ENCODE measurements at regions not wholly inside any gene's neighbourhood (a gene's known extent, or its start where the extent isn't known, plus 50 kb on each side); places are given as distances from the start of the nearest gene placed in this dataset.

DNA sequence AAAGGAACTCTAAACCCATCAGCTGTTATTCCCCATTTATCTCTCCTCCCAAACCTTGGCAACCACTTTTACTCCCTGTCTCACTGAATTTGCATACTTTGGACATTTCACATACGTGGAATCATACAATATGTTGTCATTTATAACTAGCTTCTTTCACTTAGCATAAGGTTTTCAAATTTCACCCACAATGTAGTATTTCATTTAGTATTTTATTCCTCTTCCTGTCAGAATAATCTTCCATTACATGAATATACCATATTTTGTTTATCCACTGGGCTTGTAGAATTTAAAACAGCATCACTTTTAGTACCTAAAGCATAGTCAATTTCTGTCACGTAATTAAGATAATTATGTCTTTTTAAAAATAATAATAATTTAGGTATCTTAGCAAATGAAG, 55.5 kb upstream of the POU2F1 start:
- TF ChIP-seq HDAC1 (CRISPR knock-in tag; IDR thresholded peaks at IDR 0.05), result no peak
- no peak for TF ChIP-seq SP4 (CRISPR knock-in tag; IDR thresholded peaks at IDR 0.05)
- TF ChIP-seq ZNF3 (CRISPR knock-in tag; IDR thresholded peaks at IDR 0.05), result no peak
- TF ChIP-seq, protein P1, sequence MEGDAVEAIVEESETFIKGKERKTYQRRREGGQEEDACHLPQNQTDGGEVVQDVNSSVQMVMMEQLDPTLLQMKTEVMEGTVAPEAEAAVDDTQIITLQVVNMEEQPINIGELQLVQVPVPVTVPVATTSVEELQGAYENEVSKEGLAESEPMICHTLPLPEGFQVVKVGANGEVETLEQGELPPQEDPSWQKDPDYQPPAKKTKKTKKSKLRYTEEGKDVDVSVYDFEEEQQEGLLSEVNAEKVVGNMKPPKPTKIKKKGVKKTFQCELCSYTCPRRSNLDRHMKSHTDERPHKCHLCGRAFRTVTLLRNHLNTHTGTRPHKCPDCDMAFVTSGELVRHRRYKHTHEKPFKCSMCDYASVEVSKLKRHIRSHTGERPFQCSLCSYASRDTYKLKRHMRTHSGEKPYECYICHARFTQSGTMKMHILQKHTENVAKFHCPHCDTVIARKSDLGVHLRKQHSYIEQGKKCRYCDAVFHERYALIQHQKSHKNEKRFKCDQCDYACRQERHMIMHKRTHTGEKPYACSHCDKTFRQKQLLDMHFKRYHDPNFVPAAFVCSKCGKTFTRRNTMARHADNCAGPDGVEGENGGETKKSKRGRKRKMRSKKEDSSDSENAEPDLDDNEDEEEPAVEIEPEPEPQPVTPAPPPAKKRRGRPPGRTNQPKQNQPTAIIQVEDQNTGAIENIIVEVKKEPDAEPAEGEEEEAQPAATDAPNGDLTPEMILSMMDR (CRISPR knock-in tag; IDR thresholded peaks at IDR 0.05), result no peak
- TF ChIP-seq PHF20 (CRISPR knock-in tag; IDR thresholded peaks at IDR 0.05), result no peak
- no peak for TF ChIP-seq POLR2A (IDR thresholded peaks at IDR 0.05; ENCODE audit: insufficient read depth in 1 of 2, low read depth in 2 of 2, low read length in 2 of 2)
- no peak for TF ChIP-seq U2AF1 (optimal IDR thresholded peaks at IDR 0.05; ENCODE audit: low read depth, low read length)
- TF ChIP-seq AKAP8 (CRISPR knock-in tag; IDR thresholded peaks at IDR 0.05), result no peak
- no peak for TF ChIP-seq CEBPG (CRISPR knock-in tag; IDR thresholded peaks at IDR 0.05)
- TF ChIP-seq, protein P2, sequence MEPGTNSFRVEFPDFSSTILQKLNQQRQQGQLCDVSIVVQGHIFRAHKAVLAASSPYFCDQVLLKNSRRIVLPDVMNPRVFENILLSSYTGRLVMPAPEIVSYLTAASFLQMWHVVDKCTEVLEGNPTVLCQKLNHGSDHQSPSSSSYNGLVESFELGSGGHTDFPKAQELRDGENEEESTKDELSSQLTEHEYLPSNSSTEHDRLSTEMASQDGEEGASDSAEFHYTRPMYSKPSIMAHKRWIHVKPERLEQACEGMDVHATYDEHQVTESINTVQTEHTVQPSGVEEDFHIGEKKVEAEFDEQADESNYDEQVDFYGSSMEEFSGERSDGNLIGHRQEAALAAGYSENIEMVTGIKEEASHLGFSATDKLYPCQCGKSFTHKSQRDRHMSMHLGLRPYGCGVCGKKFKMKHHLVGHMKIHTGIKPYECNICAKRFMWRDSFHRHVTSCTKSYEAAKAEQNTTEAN (CRISPR knock-in tag; conservative IDR thresholded peaks at IDR 0.05), result no peak
- TF ChIP-seq, protein P3, sequence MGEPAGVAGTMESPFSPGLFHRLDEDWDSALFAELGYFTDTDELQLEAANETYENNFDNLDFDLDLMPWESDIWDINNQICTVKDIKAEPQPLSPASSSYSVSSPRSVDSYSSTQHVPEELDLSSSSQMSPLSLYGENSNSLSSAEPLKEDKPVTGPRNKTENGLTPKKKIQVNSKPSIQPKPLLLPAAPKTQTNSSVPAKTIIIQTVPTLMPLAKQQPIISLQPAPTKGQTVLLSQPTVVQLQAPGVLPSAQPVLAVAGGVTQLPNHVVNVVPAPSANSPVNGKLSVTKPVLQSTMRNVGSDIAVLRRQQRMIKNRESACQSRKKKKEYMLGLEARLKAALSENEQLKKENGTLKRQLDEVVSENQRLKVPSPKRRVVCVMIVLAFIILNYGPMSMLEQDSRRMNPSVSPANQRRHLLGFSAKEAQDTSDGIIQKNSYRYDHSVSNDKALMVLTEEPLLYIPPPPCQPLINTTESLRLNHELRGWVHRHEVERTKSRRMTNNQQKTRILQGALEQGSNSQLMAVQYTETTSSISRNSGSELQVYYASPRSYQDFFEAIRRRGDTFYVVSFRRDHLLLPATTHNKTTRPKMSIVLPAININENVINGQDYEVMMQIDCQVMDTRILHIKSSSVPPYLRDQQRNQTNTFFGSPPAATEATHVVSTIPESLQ (CRISPR knock-in tag; conservative IDR thresholded peaks at IDR 0.05), result no peak
- TF ChIP-seq CREB1 (IDR thresholded peaks at IDR 0.05), result no peak
- TF ChIP-seq CREB1 (CRISPR knock-in tag; IDR thresholded peaks at IDR 0.05), result no peak
